Smooth muscle cell (in vitro differentiated cells): ENCODE measurements at regions not wholly inside any gene's neighbourhood (a gene's known extent, or its start where the extent isn't known, plus 50 kb on each side); places are given as distances from the start of the nearest gene placed in this dataset.
A peak's percentile ranks its signal among the peaks of the same experiment; 100 is the strongest.

ENCODE experiments used
- DNase-seq: peaks from one replicate; lab custom pipeline; 2025; ENCODE audit not compliant: unreplicated experiment; lab: John Stamatoyannopoulos, UW
- H2AFZ ChIP-seq: fragments of 200-600 bp; sonication (generic); 2 replicates; pipeline ENCODE4 v1.6.0; 2016; ENCODE audit warnings: antibody characterized with exemption, low read depth, mild to moderate bottlenecking
- H3F3A ChIP-seq: fragments of 200-600 bp; sonication (generic); 2 replicates; pipeline ENCODE4 v1.6.0; 2017; ENCODE audit warnings: antibody characterized with exemption, low read depth
- H3K27ac ChIP-seq: fragments of 200-600 bp; sonication (generic); 2 replicates; pipeline ENCODE4 v1.5.1; 2016; ENCODE audit warnings: low read depth, mild to moderate bottlenecking
- H3K27me3 ChIP-seq: fragments of 200-600 bp; sonication (generic); 2 replicates; pipeline ENCODE4 v1.6.1; 2016; ENCODE audit warnings: low read depth, mild to moderate bottlenecking
- H3K36me3 ChIP-seq: fragments of 200-600 bp; sonication (generic); 2 replicates; pipeline ENCODE4 v1.5.1; 2016; ENCODE audit warnings: low read depth
- H3K4me1 ChIP-seq: fragments of 200-600 bp; sonication (generic); 2 replicates; pipeline ENCODE4 v1.5.1; 2016; ENCODE audit warnings: low read depth
- H3K4me2 ChIP-seq: fragments of 200-600 bp; sonication (generic); 2 replicates; pipeline ENCODE4 v1.6.0; 2016; ENCODE audit warnings: mild to moderate bottlenecking
- H3K4me3 ChIP-seq: fragments of 200-600 bp; sonication (generic); 2 replicates; pipeline ENCODE4 v1.5.1; 2016; ENCODE audit warnings: mild to moderate bottlenecking
- H3K79me2 ChIP-seq: fragments of 200-600 bp; sonication (generic); 2 replicates; pipeline ENCODE4 v1.6.0; 2016; ENCODE audit warnings: low read depth, mild to moderate bottlenecking
- H3K9ac ChIP-seq: fragments of 200-600 bp; sonication (generic); 2 replicates; pipeline ENCODE4 v1.6.0; 2016; ENCODE audit warnings: low read depth
- H3K9me3 ChIP-seq: fragments of 200-600 bp; sonication (generic); replicated peaks from 2 replicates; pipeline ENCODE4 v1.5.1; 2016; ENCODE audit warnings: low read depth
- H4K20me1 ChIP-seq: fragments of 200-600 bp; sonication (generic); 2 replicates; pipeline ENCODE4 v1.6.0; 2016; ENCODE audit warnings: low read depth
- WGBS: methylation state at CpG from one replicate; pipeline ENCODE4 v1.1.7; 2016; ENCODE audit warnings: low lambda C conversion rate; 5-methylcytosine and 5-hydroxymethylcytosine counted together
- TF ChIP-seq, protein P1 (sequence below): fragments of 200-600 bp; sonication (generic); IDR thresholded peaks from 2 replicates; pipeline ENCODE4 v1.5.1; 2017; ENCODE audit warnings: borderline replicate concordance, mild to moderate bottlenecking, antibody characterized with exemption; ENCODE audit not compliant: insufficient read depth, poor library complexity, severe bottlenecking

DNA sequence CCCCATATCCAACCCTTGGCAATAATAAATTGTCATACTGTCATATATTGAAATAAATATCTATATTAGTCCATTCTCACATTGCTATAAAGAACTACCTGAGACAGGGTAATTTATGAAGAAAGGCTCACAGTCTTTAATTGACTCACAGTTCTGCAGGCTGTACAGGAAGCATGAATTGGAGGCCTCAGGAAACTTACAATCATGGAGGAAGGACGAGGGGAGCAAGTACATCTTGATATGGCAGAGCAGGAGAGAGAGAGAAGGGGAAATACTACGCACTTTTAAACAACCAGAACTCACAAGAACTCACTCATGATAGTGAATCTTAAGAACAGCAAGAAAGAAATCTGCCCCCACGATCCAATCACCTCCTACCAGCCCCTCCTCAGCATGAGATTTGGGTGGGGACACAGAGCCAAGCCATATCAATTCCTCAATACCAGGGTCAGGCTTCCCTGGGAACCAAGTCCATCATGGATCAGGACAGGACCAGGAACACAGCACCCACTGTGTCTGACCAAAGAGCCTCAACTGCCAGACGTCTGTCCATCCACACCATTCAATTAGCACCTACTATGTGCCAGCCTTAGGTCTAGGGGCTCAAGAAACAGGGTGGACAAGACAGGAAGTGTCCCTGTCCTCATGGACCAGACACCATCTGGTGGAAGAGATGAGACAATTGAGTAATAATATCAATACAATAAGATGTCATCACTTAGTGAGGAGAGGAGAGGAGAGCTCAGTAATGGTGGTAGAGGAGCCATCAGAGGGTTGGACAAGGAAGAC, 56.9 kb upstream of the TOP3B start:
- Histone ChIP-seq H3K27me3 (peaks cover 32% of the 10 kb centered on the region), H3K4me3 (no peak overlapping the region), H3K9me3 (no peaks in the 10 kb centered on the region), H3K9ac (no peak overlapping the region), H3K4me1 (peaks cover 16% of the 10 kb centered on the region), H3K79me2 (no peaks in the 10 kb centered on the region), H4K20me1 (no peaks in the 10 kb centered on the region), H3K4me2 (no peak overlapping the region), H3K27ac (no peak overlapping the region), H2AFZ (no peak overlapping the region), H3F3A (peaks cover 11% of the 10 kb centered on the region), H3K36me3 (no peaks in the 10 kb centered on the region)
- DNase-seq: no peak
- 66% methylated on average over 4 of the region's 4 CpGs for WGBS
- TF ChIP-seq, protein P1, sequence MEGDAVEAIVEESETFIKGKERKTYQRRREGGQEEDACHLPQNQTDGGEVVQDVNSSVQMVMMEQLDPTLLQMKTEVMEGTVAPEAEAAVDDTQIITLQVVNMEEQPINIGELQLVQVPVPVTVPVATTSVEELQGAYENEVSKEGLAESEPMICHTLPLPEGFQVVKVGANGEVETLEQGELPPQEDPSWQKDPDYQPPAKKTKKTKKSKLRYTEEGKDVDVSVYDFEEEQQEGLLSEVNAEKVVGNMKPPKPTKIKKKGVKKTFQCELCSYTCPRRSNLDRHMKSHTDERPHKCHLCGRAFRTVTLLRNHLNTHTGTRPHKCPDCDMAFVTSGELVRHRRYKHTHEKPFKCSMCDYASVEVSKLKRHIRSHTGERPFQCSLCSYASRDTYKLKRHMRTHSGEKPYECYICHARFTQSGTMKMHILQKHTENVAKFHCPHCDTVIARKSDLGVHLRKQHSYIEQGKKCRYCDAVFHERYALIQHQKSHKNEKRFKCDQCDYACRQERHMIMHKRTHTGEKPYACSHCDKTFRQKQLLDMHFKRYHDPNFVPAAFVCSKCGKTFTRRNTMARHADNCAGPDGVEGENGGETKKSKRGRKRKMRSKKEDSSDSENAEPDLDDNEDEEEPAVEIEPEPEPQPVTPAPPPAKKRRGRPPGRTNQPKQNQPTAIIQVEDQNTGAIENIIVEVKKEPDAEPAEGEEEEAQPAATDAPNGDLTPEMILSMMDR: no peak

DNA sequence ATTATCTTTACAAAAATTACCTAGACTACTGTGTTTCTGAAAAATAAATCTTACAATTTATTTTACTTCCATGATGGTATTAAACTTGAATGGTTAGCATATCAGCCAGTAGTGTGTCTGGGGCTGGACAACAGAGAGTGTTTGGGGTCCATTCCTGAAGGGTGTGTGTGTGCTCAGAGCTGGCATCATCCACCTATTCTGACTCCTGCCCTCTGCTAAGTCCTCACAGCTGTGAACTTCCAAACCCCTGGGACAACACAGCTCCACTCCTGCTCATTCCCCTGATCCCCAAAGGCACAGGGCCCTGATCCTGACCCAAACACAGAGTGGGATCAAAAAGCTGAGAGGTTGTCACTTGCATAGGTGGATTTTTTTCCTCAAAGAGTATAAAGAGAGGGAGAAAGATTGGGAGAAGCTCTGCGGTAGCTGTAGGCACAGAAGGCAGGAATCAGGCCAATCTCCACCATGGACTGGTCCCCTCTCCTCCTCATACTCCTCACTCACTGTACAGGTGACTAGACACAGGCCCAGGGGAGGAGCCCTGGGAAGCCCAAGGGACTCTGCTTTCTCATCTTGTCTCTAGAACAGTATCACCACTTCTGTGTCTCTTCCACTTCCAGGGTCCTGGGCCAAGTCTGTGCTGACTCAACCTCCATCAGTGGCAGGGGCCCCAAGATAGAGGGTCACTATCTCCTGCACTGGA, 55.7 kb upstream of the TOP3B start:
- 100% methylated on average over 1 of the region's 1 CpG for WGBS
- Histone ChIP-seq H3K4me3 (no peak overlapping the region), H4K20me1 (no peaks in the 10 kb centered on the region), H3K79me2 (no peaks in the 10 kb centered on the region), H3K27ac (peak overlapping the region; percentile 70), H3F3A (peaks cover 11% of the 10 kb centered on the region), H3K9me3 (no peaks in the 10 kb centered on the region), H3K36me3 (no peaks in the 10 kb centered on the region), H3K4me1 (peaks cover 16% of the 10 kb centered on the region), H3K9ac (no peak overlapping the region), H3K27me3 (peaks cover 24% of the 10 kb centered on the region), H2AFZ (no peak overlapping the region), H3K4me2 (peak overlapping the region; percentile 56)
- DNase-seq: no peak
- TF ChIP-seq, protein P1: no peak

DNA sequence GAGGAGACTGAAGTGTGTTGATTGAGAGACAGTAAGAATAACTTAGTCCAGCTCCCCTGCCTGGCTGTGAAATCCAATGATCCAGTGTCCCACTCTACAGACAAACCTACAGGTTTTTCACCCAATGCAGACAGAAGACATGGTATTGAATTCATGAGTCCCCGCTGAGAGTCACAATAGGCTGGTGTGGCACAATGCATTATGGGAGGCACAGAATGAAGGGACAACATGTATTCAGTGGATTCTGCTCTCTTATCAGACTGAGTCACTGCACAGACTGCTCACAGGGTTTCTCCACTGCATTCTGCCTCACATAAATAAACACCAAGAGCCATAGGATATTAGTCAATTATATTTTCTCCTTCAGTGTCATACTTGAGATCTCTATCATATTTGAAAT, 55.2 kb upstream of the TOP3B start:
- Histone ChIP-seq H3K36me3 (no peaks in the 10 kb centered on the region), H3F3A (peaks cover 11% of the 10 kb centered on the region), H3K9me3 (no peaks in the 10 kb centered on the region), H3K79me2 (no peaks in the 10 kb centered on the region), H3K4me2 (peak overlapping the region; percentile 56), H3K4me3 (no peak overlapping the region), H3K9ac (no peak overlapping the region), H3K27ac (peak overlapping the region; percentile 70), H4K20me1 (no peaks in the 10 kb centered on the region), H3K4me1 (peaks cover 16% of the 10 kb centered on the region), H2AFZ (peak overlapping the region; percentile 63), H3K27me3 (peaks cover 24% of the 10 kb centered on the region)
- WGBS: 42% methylated on average over 1 of the region's 1 CpG
- no peak for DNase-seq
- TF ChIP-seq, protein P1: no peak
